PC-3 (cell line): ENCODE measurements at regions not wholly inside any gene's neighbourhood (a gene's known extent, or its start where the extent isn't known, plus 50 kb on each side); places are given as distances from the start of the nearest gene placed in this dataset.

ENCODE experiments used
- ATAC-seq: fragments of 200-7000 bp; cut with Tn5 transposase; 2 replicates; pipeline ENCODE4 v1.9.1; 2020; ENCODE audit warnings: mild to moderate bottlenecking, moderate library complexity
- BruUV-seq: library from RNA; stranded (reverse); fragments of 400-500 nt; replicated peaks from 2 replicates; lab custom pipeline; 2021; lab: Mats Ljungman, UMichigan
- CTCF ChIA-PET: fragments of 300-600 bp; sonication (Branson Sonifier 250); formaldehyde crosslinking; loops from one replicate; lab custom pipeline; 2022; ENCODE audit warnings: antibody characterized with exemption; lab: Charles Lee
- POLR2A ChIA-PET: fragments of 300-600 bp; sonication (Branson Sonifier 250); formaldehyde crosslinking; loops from one replicate; lab custom pipeline; 2022; ENCODE audit warnings: antibody characterized with exemption; ENCODE audit not compliant: unreplicated experiment; lab: Charles Lee
- DNase-seq: peaks from one replicate; pipeline ENCODE4 v3.0.0-alpha.2; 2015
- H2AFZ ChIP-seq: fragments of 300-600 bp; sonication (generic); 2 replicates; pipeline ENCODE4 v1.6.0; 2016; ENCODE audit warnings: antibody characterized with exemption, low read length
- H3F3A ChIP-seq: fragments of 300-600 bp; sonication (generic); one replicate; pipeline ENCODE4 v1.6.0; 2017; ENCODE audit warnings: antibody characterized with exemption, low read length, control low read depth, mild to moderate bottlenecking; ENCODE audit not compliant: unreplicated experiment
- H3K27ac ChIP-seq: fragments of 300-600 bp; sonication (generic); 2 replicates; pipeline ENCODE4 v1.5.1; 2016; ENCODE audit warnings: mild to moderate bottlenecking, low read length
- H3K27me3 ChIP-seq: fragments of 300-600 bp; sonication (generic); 2 replicates; pipeline ENCODE4 v1.6.1; 2016; ENCODE audit warnings: low read length, mixed read lengths
- H3K36me3 ChIP-seq: fragments of 300-600 bp; sonication (generic); 2 replicates; pipeline ENCODE4 v1.6.1; 2016; ENCODE audit warnings: low read depth, mixed run types, low read length, mixed read lengths
- H3K4me1 ChIP-seq: fragments of 300-600 bp; sonication (generic); 2 replicates; pipeline ENCODE4 v1.5.1; 2016; ENCODE audit warnings: low read length; ENCODE audit not compliant: insufficient read depth
- H3K4me2 ChIP-seq: fragments of 300-600 bp; sonication (generic); 2 replicates; pipeline ENCODE4 v1.6.0; 2016; ENCODE audit warnings: low read length
- H3K4me3 ChIP-seq: fragments of 300-600 bp; sonication (generic); 2 replicates; pipeline ENCODE4 v1.5.1; 2016; ENCODE audit warnings: mild to moderate bottlenecking, low read length, mixed read lengths
- H3K79me2 ChIP-seq: fragments of 300-600 bp; sonication (generic); 2 replicates; pipeline ENCODE4 v1.6.1; 2017; ENCODE audit warnings: low read length, mixed read lengths
- H3K9ac ChIP-seq: fragments of 300-600 bp; sonication (generic); 2 replicates; pipeline ENCODE4 v1.6.0; 2016; ENCODE audit warnings: mild to moderate bottlenecking, low read length
- H3K9me2 ChIP-seq: fragments of 300-600 bp; sonication (generic); replicated peaks from 2 replicates; pipeline ENCODE4 v1.6.1; 2016; ENCODE audit warnings: mixed run types, low read length, mixed read lengths
- H3K9me3 ChIP-seq: fragments of 300-600 bp; sonication (generic); 2 replicates; pipeline ENCODE4 v1.6.1; 2016; ENCODE audit warnings: low read length, mixed read lengths
- H4K20me1 ChIP-seq: fragments of 300-600 bp; sonication (generic); 2 replicates; pipeline ENCODE4 v1.6.1; 2016; ENCODE audit warnings: low read length, mixed read lengths
- EZH2 ChIP-seq: fragments of 300-600 bp; sonication (generic); IDR thresholded peaks from one replicate; pipeline ENCODE4 v1.6.1; 2017; ENCODE audit warnings: antibody characterized with exemption, mild to moderate bottlenecking, low read length; ENCODE audit not compliant: unreplicated experiment
- EZH2phosphoT487 ChIP-seq: fragments of 300-600 bp; sonication (generic); IDR thresholded peaks from 2 replicates; pipeline ENCODE4 v1.6.1; 2018; ENCODE audit warnings: mild to moderate bottlenecking, antibody characterized with exemption, low read length, borderline replicate concordance
- intact Hi-C: fragments of 100-400 bp; cut with micrococcal nuclease; formaldehyde crosslinking; loops from 2 replicates; pipeline ENCODE4 v1.9.0; 2023
- TF ChIP-seq, protein P1 (sequence below): fragments of 300-600 bp; sonication (generic); conservative IDR thresholded peaks from 2 replicates; pipeline ENCODE4 v1.5.1; 2017; ENCODE audit warnings: antibody characterized with exemption, low read depth, mild to moderate bottlenecking, low read length

DNA sequence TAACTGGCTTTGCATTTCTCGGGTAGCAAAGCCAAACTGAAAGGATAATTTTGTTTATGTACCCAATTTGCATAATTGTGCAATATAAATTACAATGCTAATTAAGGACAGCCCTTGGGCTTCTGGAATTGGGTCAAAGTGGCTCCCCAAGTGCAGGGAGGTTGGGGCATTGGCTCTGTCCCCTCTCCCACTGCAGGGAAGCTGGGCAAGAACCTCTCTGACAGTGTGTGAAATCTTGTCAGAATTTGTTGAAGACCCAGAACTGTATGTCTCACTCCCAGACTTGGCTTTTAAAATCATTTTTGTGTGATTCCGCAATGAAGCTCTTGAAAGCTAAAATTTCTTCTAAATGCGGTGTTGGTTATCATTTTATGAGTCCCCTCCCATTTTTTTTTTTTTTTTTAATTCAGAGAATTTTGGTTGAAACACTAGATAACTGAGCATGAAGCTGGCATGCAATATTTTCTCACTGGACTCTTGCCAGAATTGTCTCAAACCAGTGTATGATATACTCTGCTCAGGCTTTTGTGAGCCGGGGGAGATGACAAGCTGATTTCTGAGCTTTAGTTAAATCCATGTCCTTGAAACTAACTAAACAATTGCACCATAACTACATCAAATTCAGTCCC is 878.9 kb upstream of the CXADR start:
- ChIA-PET CTCF (no interaction called here), POLR2A (no interaction called here)
- ATAC-seq: no peak
- TF ChIP-seq, protein P1, sequence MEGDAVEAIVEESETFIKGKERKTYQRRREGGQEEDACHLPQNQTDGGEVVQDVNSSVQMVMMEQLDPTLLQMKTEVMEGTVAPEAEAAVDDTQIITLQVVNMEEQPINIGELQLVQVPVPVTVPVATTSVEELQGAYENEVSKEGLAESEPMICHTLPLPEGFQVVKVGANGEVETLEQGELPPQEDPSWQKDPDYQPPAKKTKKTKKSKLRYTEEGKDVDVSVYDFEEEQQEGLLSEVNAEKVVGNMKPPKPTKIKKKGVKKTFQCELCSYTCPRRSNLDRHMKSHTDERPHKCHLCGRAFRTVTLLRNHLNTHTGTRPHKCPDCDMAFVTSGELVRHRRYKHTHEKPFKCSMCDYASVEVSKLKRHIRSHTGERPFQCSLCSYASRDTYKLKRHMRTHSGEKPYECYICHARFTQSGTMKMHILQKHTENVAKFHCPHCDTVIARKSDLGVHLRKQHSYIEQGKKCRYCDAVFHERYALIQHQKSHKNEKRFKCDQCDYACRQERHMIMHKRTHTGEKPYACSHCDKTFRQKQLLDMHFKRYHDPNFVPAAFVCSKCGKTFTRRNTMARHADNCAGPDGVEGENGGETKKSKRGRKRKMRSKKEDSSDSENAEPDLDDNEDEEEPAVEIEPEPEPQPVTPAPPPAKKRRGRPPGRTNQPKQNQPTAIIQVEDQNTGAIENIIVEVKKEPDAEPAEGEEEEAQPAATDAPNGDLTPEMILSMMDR: no peak
- TF ChIP-seq EZH2phosphoT487 (no peak), EZH2 (no peak)
- Histone ChIP-seq H3K4me3 (no peak overlapping the region), H2AFZ (no peak overlapping the region), H3K9me3 (no peaks in the 10 kb centered on the region; the same call in 1 of the 2 replicates), H3K4me2 (no peak overlapping the region), H4K20me1 (no peaks in the 10 kb centered on the region), H3K27ac (no peak overlapping the region), H3K79me2 (no peaks in the 10 kb centered on the region), H3K36me3 (no peaks in the 10 kb centered on the region), H3K9me2 (no peaks in the 10 kb centered on the region), H3K9ac (no peak overlapping the region), H3F3A (no peaks in the 10 kb centered on the region), H3K4me1 (no peaks in the 10 kb centered on the region), H3K27me3 (no peaks in the 10 kb centered on the region)
- BruUV-seq: no TSS peak
- intact Hi-C loops: no loop called here
- DNase-seq: no peak

DNA sequence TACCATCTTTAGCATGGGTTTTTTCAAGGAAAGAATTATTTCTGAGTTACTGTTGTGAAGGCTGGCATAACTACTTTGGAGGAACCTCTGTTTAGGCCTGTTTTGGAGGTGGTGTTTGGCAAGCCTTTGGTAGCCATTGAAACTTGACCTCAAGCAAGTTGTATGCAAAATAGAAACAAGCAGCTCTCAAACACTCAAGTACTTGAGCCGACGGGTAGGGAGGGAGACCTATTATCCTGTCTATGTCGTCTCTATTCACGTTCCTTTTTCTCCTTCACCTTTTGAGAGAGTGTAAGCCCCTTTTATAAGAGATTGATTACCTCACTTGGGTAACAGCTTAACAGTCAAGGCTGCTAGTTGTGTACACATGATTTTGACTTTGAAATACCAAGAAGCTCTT is 878.3 kb upstream of the CXADR start:
- no peaks in the 10 kb centered on the region for H3K9me2 ChIP-seq
- H3K4me2 ChIP-seq: no peak overlapping the region
- H3K9me3 ChIP-seq: peaks cover under 1% of the 10 kb centered on the region; the same call in 1 of the 2 replicates
- intact Hi-C loops: no loop called here
- H3K27ac ChIP-seq: no peak overlapping the region
- no peak overlapping the region for H2AFZ ChIP-seq
- ChIA-PET CTCF (no interaction called here), POLR2A (no interaction called here)
- H3K79me2 ChIP-seq: no peaks in the 10 kb centered on the region
- H3K4me3 ChIP-seq: no peak overlapping the region
- no peak for TF ChIP-seq EZH2
- TF ChIP-seq EZH2phosphoT487: no peak
- TF ChIP-seq, protein P1: no peak
- no peak for DNase-seq
- no peaks in the 10 kb centered on the region for H3K27me3 ChIP-seq
- no peak overlapping the region for H3K9ac ChIP-seq
- H4K20me1 ChIP-seq: no peaks in the 10 kb centered on the region
- no peaks in the 10 kb centered on the region for H3F3A ChIP-seq
- no TSS peak for BruUV-seq
- no peak for ATAC-seq
- H3K4me1 ChIP-seq: no peaks in the 10 kb centered on the region
- no peaks in the 10 kb centered on the region for H3K36me3 ChIP-seq

DNA sequence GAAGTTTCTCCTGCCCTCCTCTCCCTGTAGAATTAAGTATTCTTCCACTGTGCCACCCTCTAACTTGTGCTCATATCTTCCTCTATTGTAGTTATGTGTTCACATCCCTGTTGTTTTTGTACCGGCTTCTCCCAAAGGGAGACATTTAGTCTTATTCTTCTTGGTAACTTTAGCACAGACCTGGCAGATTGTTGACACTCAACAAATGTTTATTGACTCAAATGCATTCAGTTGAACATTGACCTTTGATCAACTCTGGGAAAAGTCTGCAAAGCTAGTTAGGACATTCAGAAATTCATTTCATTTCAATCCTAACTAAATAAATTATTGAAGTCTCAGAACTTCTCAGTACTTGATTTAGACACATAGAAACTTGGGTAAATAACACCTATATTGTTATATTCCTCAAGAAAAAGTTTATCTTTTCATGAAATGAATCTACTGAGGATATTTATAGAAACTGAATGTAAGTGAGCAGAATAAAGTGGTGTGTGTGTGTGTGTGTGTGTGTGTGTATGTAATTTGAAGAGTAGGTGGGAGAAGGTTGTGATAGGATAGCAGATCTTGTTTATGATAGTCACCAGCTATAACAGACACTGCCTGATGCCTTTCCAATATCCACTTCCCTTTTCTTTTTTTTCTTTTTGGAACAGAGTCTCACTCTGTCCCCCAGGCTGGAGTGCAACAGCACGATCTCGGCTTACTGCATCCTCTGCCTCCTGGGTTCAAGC is 872.4 kb upstream of the CXADR start:
- no peak for TF ChIP-seq EZH2phosphoT487
- no peak for TF ChIP-seq EZH2
- TF ChIP-seq, protein P1: no peak
- no peak for ATAC-seq
- BruUV-seq: no TSS peak
- Histone ChIP-seq H3K27ac (no peak overlapping the region), H3K9ac (no peak overlapping the region), H3K4me2 (no peak overlapping the region), H3K79me2 (no peaks in the 10 kb centered on the region), H3K27me3 (no peaks in the 10 kb centered on the region), H3K4me1 (no peaks in the 10 kb centered on the region), H3F3A (no peaks in the 10 kb centered on the region), H2AFZ (no peak overlapping the region), H4K20me1 (no peaks in the 10 kb centered on the region), H3K36me3 (no peaks in the 10 kb centered on the region), H3K4me3 (no peak overlapping the region), H3K9me2 (no peaks in the 10 kb centered on the region), H3K9me3 (peaks cover 6% of the 10 kb centered on the region; the same call in 1 of the 2 replicates)
- POLR2A ChIA-PET: interaction anchor here (0.5 kb wide), 1 partner anchor 803 kb away, joined by 6 read pairs; no protein-coding TSS in a partner anchor
- no peak for DNase-seq
- intact Hi-C loops: no loop called here
- CTCF ChIA-PET: no interaction called here
